GM12874 (cell line): ENCODE measurements at regions not wholly inside any gene's neighbourhood (a gene's known extent, or its start where the extent isn't known, plus 50 kb on each side); places are given as distances from the start of the nearest gene placed in this dataset.

Experiments used
- TF ChIP-seq, protein P1 (sequence below): IDR thresholded peaks from 2 replicates; pipeline ENCODE4 v1.5.1; 2011; ENCODE audit warnings: low read depth, mild to moderate bottlenecking, control low read depth, low read length, moderate library complexity; ENCODE audit not compliant: insufficient read depth

DNA sequence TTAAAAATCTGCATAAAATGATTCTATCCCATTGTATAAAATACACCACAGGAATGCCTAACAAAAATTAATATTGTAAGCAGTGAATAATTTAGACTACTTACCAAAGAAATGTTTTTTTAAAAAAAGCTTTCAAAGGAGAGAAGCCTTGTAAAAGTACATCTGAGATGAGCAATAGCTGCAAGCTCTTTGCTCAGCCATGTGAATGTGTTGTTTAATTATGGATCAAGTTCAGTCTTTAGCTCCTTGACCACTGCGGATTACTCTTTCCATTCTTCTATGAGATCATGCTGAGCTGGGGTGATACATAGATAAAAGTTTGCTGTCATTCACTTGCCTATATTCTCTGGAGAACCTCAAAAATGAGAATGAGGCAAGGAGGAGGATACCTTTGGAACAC lies 782.4 kb upstream of the ZNF608 start:
- TF ChIP-seq, protein P1, sequence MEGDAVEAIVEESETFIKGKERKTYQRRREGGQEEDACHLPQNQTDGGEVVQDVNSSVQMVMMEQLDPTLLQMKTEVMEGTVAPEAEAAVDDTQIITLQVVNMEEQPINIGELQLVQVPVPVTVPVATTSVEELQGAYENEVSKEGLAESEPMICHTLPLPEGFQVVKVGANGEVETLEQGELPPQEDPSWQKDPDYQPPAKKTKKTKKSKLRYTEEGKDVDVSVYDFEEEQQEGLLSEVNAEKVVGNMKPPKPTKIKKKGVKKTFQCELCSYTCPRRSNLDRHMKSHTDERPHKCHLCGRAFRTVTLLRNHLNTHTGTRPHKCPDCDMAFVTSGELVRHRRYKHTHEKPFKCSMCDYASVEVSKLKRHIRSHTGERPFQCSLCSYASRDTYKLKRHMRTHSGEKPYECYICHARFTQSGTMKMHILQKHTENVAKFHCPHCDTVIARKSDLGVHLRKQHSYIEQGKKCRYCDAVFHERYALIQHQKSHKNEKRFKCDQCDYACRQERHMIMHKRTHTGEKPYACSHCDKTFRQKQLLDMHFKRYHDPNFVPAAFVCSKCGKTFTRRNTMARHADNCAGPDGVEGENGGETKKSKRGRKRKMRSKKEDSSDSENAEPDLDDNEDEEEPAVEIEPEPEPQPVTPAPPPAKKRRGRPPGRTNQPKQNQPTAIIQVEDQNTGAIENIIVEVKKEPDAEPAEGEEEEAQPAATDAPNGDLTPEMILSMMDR: no peak

DNA sequence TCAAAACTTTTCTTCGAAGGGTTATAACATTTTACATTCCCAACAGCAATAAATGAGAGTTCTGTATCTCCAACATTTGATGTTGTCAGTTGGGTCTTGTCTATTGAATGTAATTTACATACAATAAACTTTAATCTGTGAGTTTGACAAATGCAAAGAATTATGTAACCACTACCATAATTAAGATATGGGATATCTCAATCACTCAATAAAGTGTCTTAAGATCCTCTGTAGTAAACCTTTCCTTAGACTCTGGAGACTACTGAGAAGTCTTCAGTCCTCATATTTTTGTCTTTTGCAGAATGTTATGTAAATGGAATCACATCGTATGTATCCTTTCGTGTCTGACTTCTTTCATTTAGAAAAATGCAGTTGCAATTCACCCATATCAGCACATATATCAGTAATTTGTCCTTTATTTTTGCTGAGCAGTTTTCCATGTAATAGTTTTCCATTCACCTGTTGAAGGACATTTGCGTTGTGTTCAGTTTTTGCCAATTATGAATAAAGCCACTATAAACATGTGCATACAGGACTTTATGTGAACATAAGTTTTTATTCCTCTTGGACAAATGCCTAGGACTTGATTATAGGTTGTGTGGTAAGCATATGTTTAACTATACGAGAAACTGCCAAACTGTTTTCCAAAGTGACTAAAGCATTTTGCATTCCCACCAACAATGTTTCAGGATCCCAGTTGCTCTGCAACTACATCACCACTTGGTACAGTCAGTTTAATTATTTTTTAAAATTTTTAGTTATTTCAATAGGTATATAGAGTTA lies 784.6 kb upstream of the ZNF608 start:
- TF ChIP-seq, protein P1: no peak

DNA sequence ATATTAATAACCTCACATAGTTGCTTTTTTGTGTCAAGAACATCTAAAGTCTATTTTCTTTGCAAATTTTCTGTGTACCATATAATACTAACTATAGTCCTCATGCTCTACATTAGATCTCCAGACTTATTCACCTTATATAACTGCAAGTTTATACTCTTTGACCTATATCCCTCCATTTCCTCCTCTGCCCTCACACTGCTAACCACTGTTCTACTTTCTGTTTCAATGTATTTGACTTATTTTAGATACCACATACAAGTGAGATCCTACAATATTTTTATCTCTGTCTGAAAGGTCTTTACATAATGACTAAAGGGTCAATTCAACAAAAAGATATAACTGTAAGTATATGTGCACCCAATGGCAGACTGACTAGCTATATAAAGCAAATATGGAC lies 789.7 kb upstream of the ZNF608 start:
- TF ChIP-seq, protein P1: no peak

DNA sequence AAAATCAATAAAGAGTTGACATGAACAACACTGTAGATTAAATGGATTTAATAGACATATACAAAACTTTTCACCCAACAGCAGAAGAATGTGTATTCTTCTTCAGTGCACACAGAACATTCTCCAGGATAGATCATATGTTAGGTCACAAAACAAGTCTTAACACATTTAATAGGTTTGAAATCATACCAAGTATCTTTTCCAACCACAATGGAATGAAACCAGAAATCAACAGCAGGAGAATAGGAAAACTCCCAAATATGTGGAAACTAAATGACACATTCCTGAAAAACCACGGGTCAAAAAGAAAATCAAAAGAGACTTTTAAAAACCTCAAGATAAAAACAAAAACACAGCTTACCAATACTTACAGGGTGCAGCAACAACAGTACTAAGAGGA lies 790.1 kb upstream of the ZNF608 start:
- TF ChIP-seq, protein P1: no peak

GRCh38 chr5:125537661-125538060 lies 791.2 kb upstream of the ZNF608 start:
- TF ChIP-seq, protein P1: no peak

DNA sequence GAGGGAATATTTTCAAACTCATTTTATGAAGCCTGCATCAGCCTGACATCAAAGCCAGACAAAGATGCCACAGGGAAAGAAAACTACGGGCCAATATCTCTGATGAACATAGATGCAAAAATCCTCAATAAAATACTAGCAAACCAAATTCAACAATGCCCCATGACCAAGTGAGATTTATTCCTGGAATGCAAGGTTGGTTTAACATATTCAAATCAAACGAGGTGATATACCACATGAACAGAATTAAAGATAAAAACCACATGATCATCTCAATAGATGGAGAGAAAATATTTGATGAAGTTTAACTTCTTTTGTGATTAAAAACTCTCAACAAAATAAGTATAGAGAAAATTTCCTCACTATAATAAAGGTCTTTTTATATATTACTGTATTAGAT lies 792.0 kb upstream of the ZNF608 start:
- TF ChIP-seq, protein P1: no peak

DNA sequence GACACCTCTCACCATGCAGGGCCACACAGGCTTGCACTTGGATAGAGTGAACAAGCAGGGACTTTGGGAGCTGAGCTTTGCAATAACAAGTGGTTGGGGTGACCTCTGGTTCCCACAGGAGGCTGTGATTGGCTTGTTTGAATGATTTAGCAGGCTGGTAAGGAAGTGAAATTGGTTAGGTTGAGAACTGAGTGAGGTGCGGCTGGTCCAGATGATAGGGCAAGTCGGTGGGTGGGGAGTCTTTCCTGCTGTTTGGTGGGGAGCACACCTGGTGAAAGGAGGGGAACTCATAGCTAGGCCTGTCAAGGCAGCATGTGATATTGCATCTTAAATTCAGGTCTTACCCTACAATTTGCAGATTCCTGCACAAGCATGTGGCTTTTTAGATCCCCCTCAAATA lies 794.6 kb upstream of the ZNF608 start:
- TF ChIP-seq, protein P1: no peak
